ENCODE measurements at regions not wholly inside any gene's neighbourhood (a gene's known extent, or its start where the extent isn't known, plus 50 kb on each side); places are given as distances from the start of the nearest gene placed in this dataset.

- no peak for TF ChIP-seq CTCF (IDR thresholded peaks at IDR 0.05)
- TF ChIP-seq POLR2A (IDR thresholded peaks at IDR 0.05) = no peak
Measured at GRCh38 chr9:21585756-21586752, 103.9 kb upstream of the IFNE start.

All from adrenal gland (tissue), 5 donors.